ENCODE measurements at regions not wholly inside any gene's neighbourhood (a gene's known extent, or its start where the extent isn't known, plus 50 kb on each side); places are given as distances from the start of the nearest gene placed in this dataset.

DNA sequence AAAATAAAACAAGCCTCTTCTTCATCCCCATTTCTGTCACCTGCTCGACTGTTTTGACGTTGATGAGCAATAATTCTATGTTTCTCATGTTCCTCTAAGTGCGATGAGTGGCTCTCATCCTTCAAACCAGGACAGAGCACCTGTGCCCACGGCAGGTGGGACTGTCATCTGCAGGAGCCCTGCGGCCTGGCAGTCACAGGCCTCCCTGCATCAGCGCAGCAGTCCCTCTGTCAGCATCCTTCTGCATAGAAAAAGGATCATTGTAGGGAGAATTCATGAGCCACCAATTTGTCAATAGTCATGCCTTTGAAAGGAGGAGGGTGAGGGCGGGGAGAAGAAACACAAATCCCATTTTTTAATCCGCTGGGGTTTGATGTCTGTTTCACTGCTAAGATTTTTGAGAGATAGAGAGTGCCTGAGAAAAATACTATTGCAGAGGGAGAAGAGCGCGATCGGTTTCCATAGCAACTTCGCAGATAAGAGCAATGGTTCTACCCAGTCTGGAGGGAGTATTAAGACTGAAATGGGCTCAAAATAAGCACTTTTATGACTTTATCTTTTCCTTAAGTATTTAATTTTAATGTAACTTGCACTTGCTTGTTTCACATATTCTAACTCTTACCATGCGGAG, 234.3 kb upstream of the NCKAP5 start:
- no peaks in the 10 kb centered on the region for H3K9me3 ChIP-seq (ENCODE audit: low read depth, low read length)
- H2AFZ ChIP-seq (ENCODE audit: low read length), result no peak overlapping the region
- H4K20me1 ChIP-seq (ENCODE audit: insufficient read depth, low read length), result no peaks in the 10 kb centered on the region
- no peak for DNase-seq (ENCODE audit: insufficient read length, low spot score, missing footprints)
- H3K27ac ChIP-seq (ENCODE audit: low read depth, low read length), result no peak overlapping the region
- H3K4me3 ChIP-seq (ENCODE audit: insufficient read depth, low read length), result no peak overlapping the region
- TF ChIP-seq, protein P1, sequence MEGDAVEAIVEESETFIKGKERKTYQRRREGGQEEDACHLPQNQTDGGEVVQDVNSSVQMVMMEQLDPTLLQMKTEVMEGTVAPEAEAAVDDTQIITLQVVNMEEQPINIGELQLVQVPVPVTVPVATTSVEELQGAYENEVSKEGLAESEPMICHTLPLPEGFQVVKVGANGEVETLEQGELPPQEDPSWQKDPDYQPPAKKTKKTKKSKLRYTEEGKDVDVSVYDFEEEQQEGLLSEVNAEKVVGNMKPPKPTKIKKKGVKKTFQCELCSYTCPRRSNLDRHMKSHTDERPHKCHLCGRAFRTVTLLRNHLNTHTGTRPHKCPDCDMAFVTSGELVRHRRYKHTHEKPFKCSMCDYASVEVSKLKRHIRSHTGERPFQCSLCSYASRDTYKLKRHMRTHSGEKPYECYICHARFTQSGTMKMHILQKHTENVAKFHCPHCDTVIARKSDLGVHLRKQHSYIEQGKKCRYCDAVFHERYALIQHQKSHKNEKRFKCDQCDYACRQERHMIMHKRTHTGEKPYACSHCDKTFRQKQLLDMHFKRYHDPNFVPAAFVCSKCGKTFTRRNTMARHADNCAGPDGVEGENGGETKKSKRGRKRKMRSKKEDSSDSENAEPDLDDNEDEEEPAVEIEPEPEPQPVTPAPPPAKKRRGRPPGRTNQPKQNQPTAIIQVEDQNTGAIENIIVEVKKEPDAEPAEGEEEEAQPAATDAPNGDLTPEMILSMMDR (IDR thresholded peaks at IDR 0.05; ENCODE audit: extremely low read depth, low read depth, low read length), result no peak
- no peaks in the 10 kb centered on the region for H3K36me3 ChIP-seq (ENCODE audit: insufficient read depth, low read length)
- H3K79me2 ChIP-seq (ENCODE audit: insufficient read depth, low read length), result no peaks in the 10 kb centered on the region
- H3K27me3 ChIP-seq (ENCODE audit: insufficient read depth, low read length), result no peaks in the 10 kb centered on the region
- H3K4me1 ChIP-seq (ENCODE audit: insufficient read depth, low read length), result no peaks in the 10 kb centered on the region
- no peak overlapping the region for H3K4me2 ChIP-seq (ENCODE audit: insufficient read depth, low read length)

DNA sequence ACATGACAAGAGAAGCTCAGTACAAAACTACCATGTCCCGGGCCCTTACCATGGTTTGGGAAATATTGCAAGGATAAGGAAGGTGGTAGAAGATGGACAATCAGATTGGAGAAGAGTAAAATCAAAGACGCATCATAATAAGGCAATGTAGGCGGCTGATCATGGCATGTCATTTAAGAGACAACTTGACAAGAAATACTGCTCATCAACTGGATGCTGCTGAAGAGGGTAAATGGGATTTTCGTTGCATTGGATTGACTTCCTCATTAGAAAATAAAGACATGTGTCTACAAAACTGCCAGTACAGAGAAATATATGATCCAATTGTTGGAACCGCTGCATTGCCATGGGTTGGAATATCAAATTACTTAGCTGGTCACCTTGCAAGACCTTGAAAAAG, 238.3 kb upstream of the NCKAP5 start:
- H3K36me3 ChIP-seq (ENCODE audit: insufficient read depth, low read length), result no peaks in the 10 kb centered on the region
- no peak overlapping the region for H3K4me2 ChIP-seq (ENCODE audit: insufficient read depth, low read length)
- DNase-seq (ENCODE audit: insufficient read length, low spot score, missing footprints), result no peak
- TF ChIP-seq, protein P1 (IDR thresholded peaks at IDR 0.05; ENCODE audit: extremely low read depth, low read depth, low read length), result no peak
- H3K9me3 ChIP-seq (ENCODE audit: low read depth, low read length), result no peaks in the 10 kb centered on the region
- no peaks in the 10 kb centered on the region for H3K4me1 ChIP-seq (ENCODE audit: insufficient read depth, low read length)
- no peak overlapping the region for H3K4me3 ChIP-seq (ENCODE audit: insufficient read depth, low read length)
- H3K27ac ChIP-seq (ENCODE audit: low read depth, low read length), result no peak overlapping the region
- H2AFZ ChIP-seq (ENCODE audit: low read length), result no peak overlapping the region
- no peaks in the 10 kb centered on the region for H4K20me1 ChIP-seq (ENCODE audit: insufficient read depth, low read length)
- no peaks in the 10 kb centered on the region for H3K79me2 ChIP-seq (ENCODE audit: insufficient read depth, low read length)
- H3K27me3 ChIP-seq (ENCODE audit: insufficient read depth, low read length), result no peaks in the 10 kb centered on the region

DNA sequence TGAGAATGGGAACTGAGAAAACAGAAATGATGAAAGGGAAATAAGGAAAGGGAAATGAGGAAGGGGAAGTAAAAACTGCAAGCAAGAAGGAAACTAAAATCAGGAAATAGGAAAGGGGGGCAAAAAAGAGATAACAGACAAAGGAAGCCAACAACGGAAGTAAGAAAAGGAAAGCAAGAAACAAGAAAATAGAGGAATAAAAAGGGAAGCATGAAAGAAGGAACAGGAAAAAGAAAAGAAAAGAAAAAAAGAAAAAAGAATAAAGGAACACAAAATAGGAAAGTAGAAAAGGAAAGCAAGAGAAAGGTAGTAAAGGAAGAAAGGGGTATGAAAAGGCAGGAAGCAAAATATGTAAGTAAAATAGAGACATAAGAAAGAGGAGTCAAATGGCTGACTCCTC, 241.2 kb upstream of the NCKAP5 start:
- Histone ChIP-seq H3K4me1 (ENCODE audit: insufficient read depth, low read length) (peaks cover 15% of the 10 kb centered on the region), H3K4me2 (ENCODE audit: insufficient read depth, low read length) (no peak overlapping the region), H3K27me3 (ENCODE audit: insufficient read depth, low read length) (no peaks in the 10 kb centered on the region), H3K79me2 (ENCODE audit: insufficient read depth, low read length) (no peaks in the 10 kb centered on the region), H3K27ac (ENCODE audit: low read depth, low read length) (no peak overlapping the region), H3K36me3 (ENCODE audit: insufficient read depth, low read length) (no peaks in the 10 kb centered on the region), H3K4me3 (ENCODE audit: insufficient read depth, low read length) (no peak overlapping the region), H4K20me1 (ENCODE audit: insufficient read depth, low read length) (no peaks in the 10 kb centered on the region), H2AFZ (ENCODE audit: low read length) (no peak overlapping the region), H3K9me3 (ENCODE audit: low read depth, low read length) (no peaks in the 10 kb centered on the region)
- TF ChIP-seq, protein P1 (IDR thresholded peaks at IDR 0.05; ENCODE audit: extremely low read depth, low read depth, low read length), result no peak
- no peak for DNase-seq (ENCODE audit: insufficient read length, low spot score, missing footprints)

- no peak for DNase-seq (ENCODE audit: insufficient read length, low spot score, missing footprints)
- H3K4me3 ChIP-seq (ENCODE audit: insufficient read depth, low read length), result no peak overlapping the region
- no peaks in the 10 kb centered on the region for H3K27me3 ChIP-seq (ENCODE audit: insufficient read depth, low read length)
- no peak overlapping the region for H3K4me2 ChIP-seq (ENCODE audit: insufficient read depth, low read length)
- H3K27ac ChIP-seq (ENCODE audit: low read depth, low read length), result no peak overlapping the region
- H3K4me1 ChIP-seq (ENCODE audit: insufficient read depth, low read length), result peaks cover 15% of the 10 kb centered on the region
- H3K79me2 ChIP-seq (ENCODE audit: insufficient read depth, low read length), result no peaks in the 10 kb centered on the region
- H3K9me3 ChIP-seq (ENCODE audit: low read depth, low read length), result no peaks in the 10 kb centered on the region
- no peaks in the 10 kb centered on the region for H4K20me1 ChIP-seq (ENCODE audit: insufficient read depth, low read length)
- H2AFZ ChIP-seq (ENCODE audit: low read length), result no peak overlapping the region
- TF ChIP-seq, protein P1 (IDR thresholded peaks at IDR 0.05; ENCODE audit: extremely low read depth, low read depth, low read length), result no peak
- no peaks in the 10 kb centered on the region for H3K36me3 ChIP-seq (ENCODE audit: insufficient read depth, low read length)
Measured at GRCh38 chr2:133810559-133810958, 242.3 kb upstream of the NCKAP5 start.
